ENCODE measurements at regions not wholly inside any gene's neighbourhood (a gene's known extent, or its start where the extent isn't known, plus 50 kb on each side); places are given as distances from the start of the nearest gene placed in this dataset.
A peak's percentile ranks its signal among the peaks of the same experiment; 100 is the strongest.

- no peak for TF ChIP-seq ZNF276 (CRISPR knock-in tag; IDR thresholded peaks at IDR 0.05; ENCODE audit: low read depth)
- TF ChIP-seq FOSL2 (CRISPR knock-in tag; IDR thresholded peaks at IDR 0.05) = peak; percentile 25; the same call in 1 of the 2 replicates
- TF ChIP-seq RAD21 (CRISPR knock-in tag; IDR thresholded peaks at IDR 0.05) = peak; percentile 73
- TF ChIP-seq WIZ (CRISPR knock-in tag; IDR thresholded peaks at IDR 0.05) = no peak
- no peak for TF ChIP-seq ZNF333 (CRISPR knock-in tag; IDR thresholded peaks at IDR 0.05; ENCODE audit: borderline replicate concordance)
- TF ChIP-seq ZSCAN30 (CRISPR knock-in tag; IDR thresholded peaks at IDR 0.05) = no peak
- TF ChIP-seq IKZF5 (CRISPR knock-in tag; IDR thresholded peaks at IDR 0.05) = 0 out of 2 replicates have a peak, but pooled peaks have one; percentile 33
- no peak for TF ChIP-seq THRA (CRISPR knock-in tag; IDR thresholded peaks at IDR 0.05; ENCODE audit: borderline replicate concordance)
- TF ChIP-seq FOXA1 (IDR thresholded peaks at IDR 0.05) = no peak
- no peak for TF ChIP-seq FOXA1 (CRISPR knock-in tag; IDR thresholded peaks at IDR 0.05)
- TF ChIP-seq STAG1 (CRISPR knock-in tag; IDR thresholded peaks at IDR 0.05) = peak; percentile 69
- TF ChIP-seq NFE2 (CRISPR knock-in tag; IDR thresholded peaks at IDR 0.05) = no peak
- TF ChIP-seq ZNF570 (CRISPR knock-in tag; IDR thresholded peaks at IDR 0.05; ENCODE audit: borderline replicate concordance) = no peak
- no peak for TF ChIP-seq ISL2 (CRISPR knock-in tag; IDR thresholded peaks at IDR 0.05)
- no peak for TF ChIP-seq SP2 (CRISPR knock-in tag; IDR thresholded peaks at IDR 0.05)
- peak; percentile 80 for TF ChIP-seq TCF7 (IDR thresholded peaks at IDR 0.05; ENCODE audit: low read depth)
- no peak for TF ChIP-seq ZNF609 (CRISPR knock-in tag; IDR thresholded peaks at IDR 0.05; ENCODE audit: borderline replicate concordance)
- TF ChIP-seq ARID3A (IDR thresholded peaks at IDR 0.05; ENCODE audit: low read depth, low read length) = 0 out of 2 replicates have a peak, but pooled peaks have one; percentile 12
- peak in 1 of 2 experiments; percentile 48; a peak in 1 of 4 replicates for TF ChIP-seq KLF16 (CRISPR knock-in tag; IDR thresholded peaks at IDR 0.05)
- peak; percentile 83 for TF ChIP-seq SMC3 (IDR thresholded peaks at IDR 0.05; ENCODE audit: low read length)
- TF ChIP-seq SKI (IDR thresholded peaks at IDR 0.05; ENCODE audit: partially characterized antibody) = no peak
These were observed 205.3 kb downstream of the SLCO4C1 start (continued) for GRCh38 chr5:102090770-102091169.
